ENCODE measurements at regions not wholly inside any gene's neighbourhood (a gene's known extent, or its start where the extent isn't known, plus 50 kb on each side); places are given as distances from the start of the nearest gene placed in this dataset.

DNA sequence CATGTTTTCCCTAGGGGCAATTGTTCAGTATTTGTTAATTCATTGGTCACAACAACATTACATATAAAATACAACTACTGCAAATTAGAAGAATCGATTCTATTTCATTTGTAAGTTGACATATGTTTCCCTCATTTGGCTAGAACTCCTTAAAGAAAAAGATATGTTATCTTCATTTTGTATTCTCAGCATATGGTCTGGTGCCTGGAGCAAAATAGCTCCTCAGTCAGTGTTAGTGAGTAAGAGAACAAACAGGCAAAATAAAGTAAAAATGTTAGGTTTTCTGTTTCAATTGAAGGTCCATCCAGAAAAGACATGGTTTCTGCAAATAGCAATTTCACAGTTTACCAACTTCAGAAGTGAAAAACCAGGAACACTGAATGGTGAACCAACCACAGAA, 1343.1 kb downstream of the ROBO1 start:
- H3K9me3 ChIP-seq (replicated peaks in 1 of 3): no peaks in the 10 kb centered on the region
- H3K27ac ChIP-seq: no peak overlapping the region
- H3K27me3 ChIP-seq: no peaks in the 10 kb centered on the region
- no peaks in the 10 kb centered on the region for H3K4me1 ChIP-seq (replicated peaks in 1 of 2)
- TF ChIP-seq POLR2A (IDR thresholded peaks at IDR 0.05): no peak
- no peak for TF ChIP-seq CTCF (IDR thresholded peaks at IDR 0.05)
- H3K36me3 ChIP-seq (replicated peaks in 1 of 2): no peaks in the 10 kb centered on the region
- DNase-seq: no peak
- WGBS, 4 donors: 69 to 73% (median 70%) methylated on average over 1 of the region's 1 CpG
- intact Hi-C loops (cut with DNase I): no loop called here
- no peak overlapping the region for H3K4me3 ChIP-seq

DNA sequence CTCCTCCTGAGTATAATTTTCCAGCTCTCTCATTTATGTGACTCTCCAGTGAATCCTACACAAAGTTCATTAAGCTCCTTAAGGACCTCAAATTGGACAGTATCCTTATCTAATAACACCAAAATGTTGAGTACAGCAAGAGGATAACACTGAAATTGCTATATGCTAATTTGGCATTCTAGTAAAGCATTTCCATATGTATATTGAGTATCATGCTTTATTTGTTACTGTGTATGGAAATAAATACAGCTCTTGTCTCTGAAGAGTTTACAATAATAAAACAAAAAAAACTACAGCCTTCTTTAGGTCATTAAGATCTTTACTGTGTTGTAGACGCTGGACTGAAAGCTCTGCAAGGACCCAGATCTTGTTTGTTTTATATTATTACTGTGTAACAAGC, 1341.3 kb downstream of the ROBO1 start:
- Histone ChIP-seq H3K36me3 (replicated peaks in 1 of 2) (no peaks in the 10 kb centered on the region), H3K27me3 (no peaks in the 10 kb centered on the region), H3K4me1 (replicated peaks in 1 of 2) (no peaks in the 10 kb centered on the region), H3K9me3 (replicated peaks in 1 of 3) (no peaks in the 10 kb centered on the region), H3K27ac (no peak overlapping the region), H3K4me3 (no peak overlapping the region)
- no peak for DNase-seq
- intact Hi-C loops (cut with DNase I): no loop called here
- 61 to 75% (median 72%) methylated on average over 1 of the region's 1 CpG for WGBS, 4 donors
- TF ChIP-seq POLR2A (IDR thresholded peaks at IDR 0.05) (no peak), CTCF (IDR thresholded peaks at IDR 0.05) (no peak)

DNA sequence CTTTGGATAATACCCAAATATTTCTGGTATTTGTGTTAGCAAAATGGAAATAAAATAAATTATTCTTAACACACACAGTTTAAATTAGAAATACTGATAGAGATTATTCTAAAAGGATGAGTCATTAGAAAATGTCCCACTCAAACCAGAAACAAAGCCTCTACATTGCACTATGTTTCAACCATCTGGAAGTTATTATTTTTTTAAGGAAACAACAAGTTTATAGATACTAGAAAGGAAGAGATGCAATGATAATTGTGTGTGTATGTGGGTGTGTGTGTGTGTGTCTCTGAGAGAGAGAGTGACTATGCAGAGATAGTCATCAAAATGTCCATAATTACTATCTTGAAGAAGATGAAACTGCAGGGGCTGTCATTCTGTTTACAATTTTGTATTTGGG, 1340.5 kb downstream of the ROBO1 start:
- no peak overlapping the region for H3K4me3 ChIP-seq
- H3K27me3 ChIP-seq: no peaks in the 10 kb centered on the region
- H3K4me1 ChIP-seq (replicated peaks in 1 of 2): no peaks in the 10 kb centered on the region
- DNase-seq: no peak
- intact Hi-C loops (cut with DNase I): no loop called here
- TF ChIP-seq CTCF (IDR thresholded peaks at IDR 0.05): no peak
- TF ChIP-seq POLR2A (IDR thresholded peaks at IDR 0.05): no peak
- H3K36me3 ChIP-seq (replicated peaks in 1 of 2): no peaks in the 10 kb centered on the region
- no peaks in the 10 kb centered on the region for H3K9me3 ChIP-seq (replicated peaks in 1 of 3)
- H3K27ac ChIP-seq: no peak overlapping the region

GRCh38 chr3:78430741-78431140, 1337.1 kb downstream of the ROBO1 start:
- 80 to 88% (median 84%) methylated on average over 1 of the region's 1 CpG for WGBS, 4 donors
- no peaks in the 10 kb centered on the region for H3K4me1 ChIP-seq (replicated peaks in 1 of 2)
- DNase-seq: no peak

More at GRCh38 chr3:78430741-78431140, 1337.1 kb downstream of the ROBO1 start:
- Histone ChIP-seq H3K9me3 (replicated peaks in 1 of 3) (no peaks in the 10 kb centered on the region), H3K4me3 (no peak overlapping the region), H3K27ac (no peak overlapping the region), H3K27me3 (no peaks in the 10 kb centered on the region), H3K36me3 (replicated peaks in 1 of 2) (no peaks in the 10 kb centered on the region)
- intact Hi-C loops (cut with DNase I): no loop called here
- TF ChIP-seq POLR2A (IDR thresholded peaks at IDR 0.05) (no peak), CTCF (IDR thresholded peaks at IDR 0.05) (no peak)

Data from adrenal gland (tissue), 9 donors.